Sigmoid colon (tissue), 4 donors: ENCODE measurements at regions not wholly inside any gene's neighbourhood (a gene's known extent, or its start where the extent isn't known, plus 50 kb on each side); places are given as distances from the start of the nearest gene placed in this dataset.

Experiments
- CTCF ChIP-seq, 4 experiments: fragments of 450-650 bp in 3 of 4; fragments of 200-600 bp in 1 of 4; IDR thresholded peaks; one replicate each; pipeline ENCODE4 v1.5.1; 2016 to 2019; ENCODE audit warnings: antibody characterized with exemption in 4 of 4, mild to moderate bottlenecking in 3 of 4, moderate library complexity in 2 of 4
- EP300 ChIP-seq, 4 donors: sonication (generic); formaldehyde crosslinking; IDR thresholded peaks; one replicate each; pipeline ENCODE4 v1.6.1; 2017; ENCODE audit warnings: antibody characterized with exemption in 4 of 4
- POLR2AphosphoS5 ChIP-seq, 4 donors: sonication (generic); formaldehyde crosslinking; IDR thresholded peaks; one replicate each; pipeline ENCODE4 v1.6.1; 2017; ENCODE audit warnings: antibody characterized with exemption in 4 of 4

GRCh38 chr2:137842952-137843351 lies 121.3 kb upstream of the HNMT start:
- TF ChIP-seq CTCF (IDR thresholded peaks at IDR 0.05), result no peak
- TF ChIP-seq EP300 (IDR thresholded peaks at IDR 0.05), result no peak
- no peak for TF ChIP-seq POLR2AphosphoS5 (IDR thresholded peaks at IDR 0.05)
